ENCODE measurements at regions not wholly inside any gene's neighbourhood (a gene's known extent, or its start where the extent isn't known, plus 50 kb on each side); places are given as distances from the start of the nearest gene placed in this dataset.

DNA sequence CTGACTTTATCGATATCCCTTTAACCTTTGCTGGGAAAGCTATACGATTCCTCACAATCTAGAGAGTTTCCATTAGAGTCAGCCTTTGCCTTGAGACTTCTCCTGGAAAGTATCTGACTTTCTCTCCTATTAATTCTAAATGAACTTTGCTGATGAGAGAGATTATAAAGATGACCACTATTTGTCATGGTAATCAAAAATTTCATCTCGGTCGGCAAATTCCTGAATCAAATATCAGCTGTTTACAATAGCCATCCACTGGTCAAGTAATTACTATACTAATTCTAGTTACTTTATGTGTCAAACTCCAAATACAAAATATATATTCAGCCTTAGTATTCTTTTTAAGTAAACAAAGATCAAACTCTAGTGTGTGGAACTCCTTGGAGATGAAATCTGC, 164.4 kb upstream of the ITGA1 start:
- no peak for TF ChIP-seq CTCF (IDR thresholded peaks at IDR 0.05; ENCODE audit: low read depth, low read length, poor library complexity, severe bottlenecking)
- no peak for TF ChIP-seq EZH2phosphoT487 (IDR thresholded peaks at IDR 0.05; ENCODE audit: borderline replicate concordance, low read length)

Measured in DOHH2 (cell line).